OCI-LY1 (cell line): ENCODE measurements at regions not wholly inside any gene's neighbourhood (a gene's known extent, or its start where the extent isn't known, plus 50 kb on each side); places are given as distances from the start of the nearest gene placed in this dataset.

Source experiments
- H2AFZ ChIP-seq: fragments of 200-600 bp; sonication (generic), shearing (Covaris generic); 2 replicates; pipeline ENCODE4 v1.6.0; 2014; ENCODE audit warnings: antibody characterized with exemption, mild to moderate bottlenecking, low read length
- H3F3A ChIP-seq: fragments of 200-600 bp; sonication (generic), shearing (Covaris generic); 2 replicates; pipeline ENCODE4 v1.6.0; 2014; ENCODE audit warnings: mild to moderate bottlenecking, antibody characterized with exemption, low read length, moderate library complexity; ENCODE audit not compliant: insufficient read depth
- H3K27ac ChIP-seq: fragments of 200-600 bp; sonication (generic); 2 replicates; pipeline ENCODE4 v1.5.1; 2014; ENCODE audit warnings: low read length, mixed run types, mild to moderate bottlenecking, low read depth; ENCODE audit not compliant: poor library complexity, severe bottlenecking
- H3K27me3 ChIP-seq: fragments of 200-600 bp; sonication (generic); 2 replicates; pipeline ENCODE4 v1.6.0; 2014; ENCODE audit warnings: antibody characterized with exemption, mild to moderate bottlenecking, low read length, moderate library complexity; ENCODE audit not compliant: insufficient read depth
- H3K36me3 ChIP-seq: fragments of 200-600 bp; sonication (generic); 2 replicates; pipeline ENCODE4 v1.6.1; 2014; ENCODE audit warnings: mild to moderate bottlenecking, antibody characterized with exemption, low read length, moderate library complexity, mixed read lengths; ENCODE audit not compliant: insufficient read depth
- H3K4me1 ChIP-seq: fragments of 200-600 bp; sonication (generic); 2 replicates; pipeline ENCODE4 v1.5.1; 2014; ENCODE audit warnings: mild to moderate bottlenecking, low read length, moderate library complexity; ENCODE audit not compliant: insufficient read depth, severe bottlenecking
- H3K4me2 ChIP-seq: fragments of 200-600 bp; sonication (generic), shearing (Covaris generic); 2 replicates; pipeline ENCODE4 v1.6.1; 2014; ENCODE audit warnings: low read length
- H3K4me3 ChIP-seq: fragments of 200-600 bp; sonication (generic); 2 replicates; pipeline ENCODE4 v1.5.1; 2014; ENCODE audit warnings: low read length, low read depth, mild to moderate bottlenecking, mixed read lengths; ENCODE audit not compliant: poor library complexity, severe bottlenecking
- H3K79me2 ChIP-seq: fragments of 200-600 bp; shearing (Covaris generic); 2 replicates; pipeline ENCODE4 v1.6.1; 2016; ENCODE audit warnings: mixed run types, low read length, mixed read lengths; ENCODE audit not compliant: insufficient read depth
- H3K9ac ChIP-seq: fragments of 200-600 bp; sonication (generic), shearing (Covaris generic); 2 replicates; pipeline ENCODE4 v1.6.1; 2014; ENCODE audit warnings: mild to moderate bottlenecking, low read length, mixed read lengths
- H3K9me2 ChIP-seq: fragments of 200-600 bp; sonication (generic), shearing (Covaris generic); 2 replicates; pipeline ENCODE4 v1.6.1; 2014; ENCODE audit warnings: low read depth, mild to moderate bottlenecking, low read length, mixed read lengths
- H3K9me3 ChIP-seq: fragments of 200-600 bp; shearing (Covaris generic); 2 replicates; pipeline ENCODE4 v1.6.1; 2014; ENCODE audit warnings: low read length, mixed read lengths
- H4K20me1 ChIP-seq: fragments of 200-600 bp; sonication (generic), shearing (Covaris generic); 2 replicates; pipeline ENCODE4 v1.6.0; 2016; ENCODE audit warnings: mild to moderate bottlenecking, low read length; ENCODE audit not compliant: insufficient read depth
- EZH2 ChIP-seq: fragments of 200-600 bp; sonication (generic), shearing (Covaris generic); IDR thresholded peaks from 2 replicates; pipeline ENCODE4 v1.8.0; 2017; ENCODE audit warnings: borderline replicate concordance, mixed run types, mild to moderate bottlenecking, antibody characterized with exemption, low read length, moderate library complexity, mixed read lengths
- TF ChIP-seq, protein P1 (sequence below): fragments of 200-600 bp; sonication (generic), shearing (Covaris generic); IDR thresholded peaks from 2 replicates; pipeline ENCODE4 v1.5.1; 2017; ENCODE audit warnings: mild to moderate bottlenecking, antibody characterized with exemption, low read length, moderate library complexity, mixed read lengths

DNA sequence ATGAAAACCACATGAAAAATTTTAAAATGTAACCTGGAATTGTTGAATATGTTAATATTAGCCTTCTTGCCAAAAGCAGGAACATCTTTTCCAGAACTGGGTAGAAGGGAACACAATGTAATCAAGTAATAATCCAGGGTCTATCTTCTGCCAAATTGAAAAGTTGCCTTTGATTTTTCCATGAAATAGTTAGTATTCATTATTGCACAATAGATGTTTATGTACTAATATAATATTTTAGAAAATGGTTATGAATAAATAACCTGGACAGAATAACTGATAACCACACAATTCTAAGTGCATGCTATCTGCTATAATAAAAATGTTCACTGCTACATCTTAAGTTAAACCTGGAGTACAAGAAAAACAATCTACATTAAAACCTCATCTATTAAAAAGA, 802.3 kb downstream of the LIG4 start:
- Histone ChIP-seq H3K27ac (no peak overlapping the region), H3K4me3 (no peak overlapping the region), H2AFZ (no peak overlapping the region), H3K9ac (no peak overlapping the region), H3K79me2 (no peaks in the 10 kb centered on the region), H3K4me1 (no peaks in the 10 kb centered on the region), H3K9me2 (0 out of 2 replicates have a peak, but pooled peaks cover 3% of the 10 kb centered on the region), H3K27me3 (no peaks in the 10 kb centered on the region), H3F3A (no peaks in the 10 kb centered on the region), H3K4me2 (no peak overlapping the region), H3K36me3 (no peaks in the 10 kb centered on the region), H4K20me1 (no peaks in the 10 kb centered on the region), H3K9me3 (no peaks in the 10 kb centered on the region)
- TF ChIP-seq, protein P1, sequence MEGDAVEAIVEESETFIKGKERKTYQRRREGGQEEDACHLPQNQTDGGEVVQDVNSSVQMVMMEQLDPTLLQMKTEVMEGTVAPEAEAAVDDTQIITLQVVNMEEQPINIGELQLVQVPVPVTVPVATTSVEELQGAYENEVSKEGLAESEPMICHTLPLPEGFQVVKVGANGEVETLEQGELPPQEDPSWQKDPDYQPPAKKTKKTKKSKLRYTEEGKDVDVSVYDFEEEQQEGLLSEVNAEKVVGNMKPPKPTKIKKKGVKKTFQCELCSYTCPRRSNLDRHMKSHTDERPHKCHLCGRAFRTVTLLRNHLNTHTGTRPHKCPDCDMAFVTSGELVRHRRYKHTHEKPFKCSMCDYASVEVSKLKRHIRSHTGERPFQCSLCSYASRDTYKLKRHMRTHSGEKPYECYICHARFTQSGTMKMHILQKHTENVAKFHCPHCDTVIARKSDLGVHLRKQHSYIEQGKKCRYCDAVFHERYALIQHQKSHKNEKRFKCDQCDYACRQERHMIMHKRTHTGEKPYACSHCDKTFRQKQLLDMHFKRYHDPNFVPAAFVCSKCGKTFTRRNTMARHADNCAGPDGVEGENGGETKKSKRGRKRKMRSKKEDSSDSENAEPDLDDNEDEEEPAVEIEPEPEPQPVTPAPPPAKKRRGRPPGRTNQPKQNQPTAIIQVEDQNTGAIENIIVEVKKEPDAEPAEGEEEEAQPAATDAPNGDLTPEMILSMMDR, result no peak
- no peak for TF ChIP-seq EZH2

DNA sequence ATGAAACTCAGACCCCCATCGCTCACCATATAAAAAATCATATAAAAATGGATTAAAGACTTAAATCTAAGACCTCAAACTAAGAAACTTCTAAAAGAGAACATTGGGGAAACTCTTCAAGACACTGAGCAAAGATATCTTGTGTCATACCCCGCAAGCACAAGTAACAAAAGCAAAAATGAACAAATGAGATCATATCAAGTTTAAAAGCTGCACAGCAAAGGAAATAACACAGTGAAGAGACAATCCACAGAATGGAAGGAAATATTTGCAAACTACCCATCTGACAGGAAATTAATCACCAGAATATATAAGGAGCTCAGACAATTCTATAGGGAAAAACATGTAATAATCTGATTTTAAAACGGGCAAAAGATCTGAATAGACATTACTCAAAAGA, 808.3 kb downstream of the LIG4 start:
- H3K9ac ChIP-seq, result no peak overlapping the region
- no peaks in the 10 kb centered on the region for H4K20me1 ChIP-seq
- H3K9me2 ChIP-seq, result 0 out of 2 replicates have a peak, but pooled peaks cover 3% of the 10 kb centered on the region
- no peaks in the 10 kb centered on the region for H3F3A ChIP-seq
- H3K36me3 ChIP-seq, result no peaks in the 10 kb centered on the region
- no peaks in the 10 kb centered on the region for H3K79me2 ChIP-seq
- no peak overlapping the region for H2AFZ ChIP-seq
- H3K9me3 ChIP-seq, result no peaks in the 10 kb centered on the region
- no peaks in the 10 kb centered on the region for H3K27me3 ChIP-seq
- H3K27ac ChIP-seq, result no peak overlapping the region
- no peaks in the 10 kb centered on the region for H3K4me1 ChIP-seq
- H3K4me3 ChIP-seq, result no peak overlapping the region
- H3K4me2 ChIP-seq, result no peak overlapping the region
- TF ChIP-seq, protein P1, result no peak
- TF ChIP-seq EZH2, result no peak

DNA sequence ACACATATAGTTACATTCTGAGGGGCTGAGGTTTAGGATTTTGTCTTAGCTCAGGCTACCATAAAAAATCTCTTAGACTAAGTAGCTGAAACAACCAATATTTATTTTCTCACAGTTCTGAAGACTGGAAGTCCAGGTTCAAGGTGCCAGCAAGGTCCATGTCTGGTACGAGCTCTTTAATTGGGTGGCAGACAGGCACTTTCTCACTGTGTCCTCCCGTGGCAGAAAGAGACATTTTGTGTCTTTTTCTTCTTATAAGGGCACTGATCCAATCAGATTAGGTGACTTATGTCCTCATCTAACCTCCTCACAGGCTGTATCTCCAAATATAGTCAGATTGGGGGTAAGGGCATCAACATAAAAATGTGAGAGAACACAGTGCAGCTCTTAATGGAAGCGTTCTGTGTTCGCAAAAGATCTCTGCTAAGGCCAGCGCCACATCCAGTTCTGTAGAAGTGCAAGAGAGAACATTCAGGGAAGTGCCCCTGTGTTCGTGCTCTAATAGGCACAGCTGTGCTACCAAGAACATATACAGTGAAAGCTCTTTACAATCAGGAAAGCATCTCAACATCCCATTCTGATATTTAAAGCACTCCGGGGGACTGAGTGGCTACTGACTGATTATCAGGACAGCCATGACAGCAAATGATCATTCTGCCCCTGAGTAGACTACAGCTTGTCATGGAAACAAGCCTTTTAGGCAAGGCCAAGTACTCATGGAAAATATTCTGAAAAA, 819.2 kb downstream of the LIG4 start:
- H4K20me1 ChIP-seq, result no peaks in the 10 kb centered on the region
- no peak overlapping the region for H3K9ac ChIP-seq
- no peaks in the 10 kb centered on the region for H3K36me3 ChIP-seq
- no peaks in the 10 kb centered on the region for H3K27me3 ChIP-seq
- no peak overlapping the region for H3K27ac ChIP-seq
- no peak overlapping the region for H3K4me2 ChIP-seq
- H3F3A ChIP-seq, result no peaks in the 10 kb centered on the region
- no peak overlapping the region for H3K4me3 ChIP-seq
- H2AFZ ChIP-seq, result no peak overlapping the region
- no peaks in the 10 kb centered on the region for H3K9me2 ChIP-seq
- no peaks in the 10 kb centered on the region for H3K4me1 ChIP-seq
- TF ChIP-seq EZH2, result no peak
- TF ChIP-seq, protein P1, result no peak
- H3K79me2 ChIP-seq, result no peaks in the 10 kb centered on the region
- no peaks in the 10 kb centered on the region for H3K9me3 ChIP-seq
